Keratinocyte (primary cell): ENCODE measurements at regions not wholly inside any gene's neighbourhood (a gene's known extent, or its start where the extent isn't known, plus 50 kb on each side); places are given as distances from the start of the nearest gene placed in this dataset.

Source experiments
- CTCF ChIP-seq, 3 experiments: IDR thresholded peaks in 1 of 3; conservative IDR thresholded peaks in 1 of 3; optimal IDR thresholded peaks in 1 of 3; 2 replicates in 2 of 3; 3 replicates in 1 of 3; pipeline versions ENCODE3 to v1.5.1; 2011; ENCODE audit warnings: low read length in 3 of 3, mild to moderate bottlenecking in 3 of 3, moderate library complexity in 2 of 3, control low read depth in 1 of 3, inconsistent platforms in 1 of 3; ENCODE audit not compliant: insufficient read depth in 2 of 3; ENCODE audit errors: extremely low read depth in 1 of 3
- EZH2 ChIP-seq: IDR thresholded peaks from one replicate; pipeline ENCODE4 v1.6.1; 2012; ENCODE audit warnings: inconsistent platforms, mild to moderate bottlenecking, low read length, moderate library complexity

DNA sequence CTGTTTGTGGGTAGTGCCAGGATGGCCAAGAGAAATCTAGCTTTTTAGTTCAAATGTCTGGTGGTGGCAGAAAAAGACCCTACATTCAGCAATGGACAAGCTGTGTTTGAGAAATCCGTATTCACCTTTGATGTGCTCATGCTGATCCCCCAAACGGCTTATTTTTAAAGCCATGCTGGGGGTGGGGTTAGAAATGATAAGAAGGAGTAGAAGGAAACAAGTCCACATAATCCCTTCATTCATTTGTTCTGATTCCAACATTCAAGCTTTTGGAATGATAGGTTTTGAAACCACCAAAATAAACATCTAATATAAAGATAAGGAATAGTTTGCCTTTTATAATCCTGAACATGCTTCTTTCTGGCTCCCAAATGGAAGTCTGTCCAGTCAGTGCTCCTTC lies 92.0 kb upstream of the DKK2 start:
- no peak for TF ChIP-seq CTCF (optimal IDR thresholded peaks at IDR 0.05 in 1 of 3, IDR thresholded peaks at IDR 0.05 in 1 of 3, conservative IDR thresholded peaks at IDR 0.05 in 1 of 3; ENCODE audit: extremely low read depth in 1 of 3, insufficient read depth in 2 of 3, low read length in 3 of 3)
- no peak for TF ChIP-seq EZH2
